ENCODE measurements at regions not wholly inside any gene's neighbourhood (a gene's known extent, or its start where the extent isn't known, plus 50 kb on each side); places are given as distances from the start of the nearest gene placed in this dataset.
A peak's percentile ranks its signal among the peaks of the same experiment; 100 is the strongest.

DNA sequence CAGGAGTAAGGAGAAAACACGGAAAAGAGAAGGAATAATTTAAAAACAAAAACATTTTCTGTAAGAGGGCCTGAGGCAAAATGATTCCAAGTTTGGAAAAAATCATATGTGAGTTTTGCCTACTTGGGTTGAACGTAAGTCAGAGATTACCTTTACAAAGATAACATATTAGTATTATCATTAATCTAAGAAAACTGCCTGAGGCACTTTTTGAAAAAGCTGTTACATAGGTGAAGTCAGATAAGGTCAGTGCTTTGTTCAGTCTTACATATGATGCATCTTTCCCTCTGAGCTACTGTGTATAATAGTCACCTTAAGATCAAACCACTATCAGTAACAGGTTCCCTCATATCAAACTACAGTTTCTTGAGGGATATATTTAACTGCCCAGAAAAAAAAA lies 287.2 kb downstream of the TMA16 start:
- no peaks in the 10 kb centered on the region for H3K9me3 ChIP-seq
- WGBS (ENCODE audit: missing lambda C conversion rate): 10% methylated on average over 2 of the region's 2 CpGs

DNA sequence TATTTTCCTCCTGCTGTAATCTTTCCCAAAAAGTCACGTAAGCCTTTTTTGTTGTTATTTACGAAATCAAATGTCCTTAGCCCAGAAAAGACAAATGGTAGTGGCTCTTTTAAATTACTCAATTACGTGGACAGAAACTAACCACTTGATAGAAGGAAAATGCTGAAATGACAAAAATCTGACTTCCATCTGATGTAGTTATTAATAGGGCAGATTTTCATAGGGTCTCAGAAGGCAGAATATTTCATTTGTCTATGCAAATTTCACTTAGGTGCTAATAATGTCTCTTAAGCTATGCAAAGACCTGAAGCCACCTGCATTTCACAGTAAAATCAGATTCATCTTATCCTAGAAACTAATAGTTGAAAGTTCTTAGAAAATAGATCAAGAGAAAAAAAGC lies 295.7 kb downstream of the TMA16 start:
- ChIA-PET CTCF (no interaction called here), POLR2A (no interaction called here)
- no peak for FAIRE-seq

More for the DNA sequence above, 287.2 kb downstream of the TMA16 start:
- Histone ChIP-seq H3K4me2 (no peak overlapping the region), H3K27ac (no peak overlapping the region), H3K4me3 (no peak overlapping the region), H3K4me1 (no peaks in the 10 kb centered on the region)
- POLR2A ChIA-PET: no interaction called here
- DNase-seq (ENCODE audit: low read depth in 1 of 2, low spot score in 1 of 2) (no peak), FAIRE-seq (no peak), ATAC-seq (no peak)
- CTCF ChIA-PET: no interaction called here
- TF ChIP-seq EHF (CRISPR knock-in tag; IDR thresholded peaks at IDR 0.05): no peak
- no peak for TF ChIP-seq MAFK (IDR thresholded peaks at IDR 0.05; ENCODE audit: partially characterized antibody)
- TF ChIP-seq BHLHE40 (IDR thresholded peaks at IDR 0.05; ENCODE audit: low read depth, low read length): no peak
- TF ChIP-seq MYC (IDR thresholded peaks at IDR 0.05; ENCODE audit: borderline replicate concordance, low read length): no peak
- TF ChIP-seq FOSL2 (IDR thresholded peaks at IDR 0.05): no peak
- no peak for TF ChIP-seq FOSL2 (CRISPR knock-in tag; IDR thresholded peaks at IDR 0.05)
- TF ChIP-seq JUN (IDR thresholded peaks at IDR 0.05): no peak
- TF ChIP-seq, protein P1, sequence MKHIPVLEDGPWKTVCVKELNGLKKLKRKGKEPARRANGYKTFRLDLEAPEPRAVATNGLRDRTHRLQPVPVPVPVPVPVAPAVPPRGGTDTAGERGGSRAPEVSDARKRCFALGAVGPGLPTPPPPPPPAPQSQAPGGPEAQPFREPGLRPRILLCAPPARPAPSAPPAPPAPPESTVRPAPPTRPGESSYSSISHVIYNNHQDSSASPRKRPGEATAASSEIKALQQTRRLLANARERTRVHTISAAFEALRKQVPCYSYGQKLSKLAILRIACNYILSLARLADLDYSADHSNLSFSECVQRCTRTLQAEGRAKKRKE (CRISPR knock-in tag; IDR thresholded peaks at IDR 0.05; ENCODE audit: low read depth): no peak
- no peak for TF ChIP-seq HOXB13 (CRISPR knock-in tag; IDR thresholded peaks at IDR 0.05; ENCODE audit: low read depth)
- no peak for TF ChIP-seq POLR2AphosphoS2 (conservative IDR thresholded peaks at IDR 0.05; ENCODE audit: low read length)
- TF ChIP-seq TFCP2L1 (CRISPR knock-in tag; IDR thresholded peaks at IDR 0.05): no peak
- TF ChIP-seq, protein P2, sequence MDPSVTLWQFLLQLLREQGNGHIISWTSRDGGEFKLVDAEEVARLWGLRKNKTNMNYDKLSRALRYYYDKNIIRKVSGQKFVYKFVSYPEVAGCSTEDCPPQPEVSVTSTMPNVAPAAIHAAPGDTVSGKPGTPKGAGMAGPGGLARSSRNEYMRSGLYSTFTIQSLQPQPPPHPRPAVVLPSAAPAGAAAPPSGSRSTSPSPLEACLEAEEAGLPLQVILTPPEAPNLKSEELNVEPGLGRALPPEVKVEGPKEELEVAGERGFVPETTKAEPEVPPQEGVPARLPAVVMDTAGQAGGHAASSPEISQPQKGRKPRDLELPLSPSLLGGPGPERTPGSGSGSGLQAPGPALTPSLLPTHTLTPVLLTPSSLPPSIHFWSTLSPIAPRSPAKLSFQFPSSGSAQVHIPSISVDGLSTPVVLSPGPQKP (IDR thresholded peaks at IDR 0.05; ENCODE audit: low read depth, low read length): no peak
- TF ChIP-seq, protein P3, sequence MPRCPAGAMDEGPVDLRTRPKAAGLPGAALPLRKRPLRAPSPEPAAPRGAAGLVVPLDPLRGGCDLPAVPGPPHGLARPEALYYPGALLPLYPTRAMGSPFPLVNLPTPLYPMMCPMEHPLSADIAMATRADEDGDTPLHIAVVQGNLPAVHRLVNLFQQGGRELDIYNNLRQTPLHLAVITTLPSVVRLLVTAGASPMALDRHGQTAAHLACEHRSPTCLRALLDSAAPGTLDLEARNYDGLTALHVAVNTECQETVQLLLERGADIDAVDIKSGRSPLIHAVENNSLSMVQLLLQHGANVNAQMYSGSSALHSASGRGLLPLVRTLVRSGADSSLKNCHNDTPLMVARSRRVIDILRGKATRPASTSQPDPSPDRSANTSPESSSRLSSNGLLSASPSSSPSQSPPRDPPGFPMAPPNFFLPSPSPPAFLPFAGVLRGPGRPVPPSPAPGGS (IDR thresholded peaks at IDR 0.05): no peak
- TF ChIP-seq RCOR1 (IDR thresholded peaks at IDR 0.05; ENCODE audit: low read depth, low read length): no peak
- TF ChIP-seq EHMT2 (IDR thresholded peaks at IDR 0.05; ENCODE audit: low read depth): no peak
- no peak for TF ChIP-seq CEBPB (IDR thresholded peaks at IDR 0.05)

DNA sequence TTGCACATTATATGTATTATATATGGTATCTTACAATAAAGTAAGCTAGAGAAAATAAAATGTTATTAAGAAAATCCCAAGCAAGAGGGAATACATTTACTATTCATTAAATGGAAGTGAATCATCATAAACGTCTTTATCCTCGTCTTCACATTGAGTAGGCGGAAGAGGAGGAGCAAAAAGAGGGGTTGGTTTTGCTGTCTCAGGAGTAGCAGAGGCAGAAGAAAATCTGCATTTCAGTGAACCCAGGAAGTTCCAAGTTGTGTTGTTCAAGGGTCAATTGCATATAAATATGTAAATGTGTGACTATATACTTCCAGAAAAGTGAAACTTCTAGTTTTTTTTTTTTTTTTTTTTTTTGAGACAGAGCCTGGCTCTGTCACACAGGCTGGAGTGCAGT lies 301.4 kb downstream of the TMA16 start:
- FAIRE-seq (no peak), ATAC-seq (no peak), DNase-seq (ENCODE audit: low read depth in 1 of 2, low spot score in 1 of 2) (no peak)
- H3K4me1 ChIP-seq: no peaks in the 10 kb centered on the region
- H3K4me3 ChIP-seq: no peak overlapping the region
- ChIA-PET CTCF (no interaction called here), POLR2A (no interaction called here)
- no peak overlapping the region for H3K27ac ChIP-seq
- no peaks in the 10 kb centered on the region for H3K9me3 ChIP-seq
- WGBS (ENCODE audit: missing lambda C conversion rate): 45% methylated on average over 3 of the region's 3 CpGs
- H3K4me2 ChIP-seq: no peak overlapping the region
- no peak for TF ChIP-seq CBX8 (IDR thresholded peaks at IDR 0.05)
- TF ChIP-seq, protein P4, sequence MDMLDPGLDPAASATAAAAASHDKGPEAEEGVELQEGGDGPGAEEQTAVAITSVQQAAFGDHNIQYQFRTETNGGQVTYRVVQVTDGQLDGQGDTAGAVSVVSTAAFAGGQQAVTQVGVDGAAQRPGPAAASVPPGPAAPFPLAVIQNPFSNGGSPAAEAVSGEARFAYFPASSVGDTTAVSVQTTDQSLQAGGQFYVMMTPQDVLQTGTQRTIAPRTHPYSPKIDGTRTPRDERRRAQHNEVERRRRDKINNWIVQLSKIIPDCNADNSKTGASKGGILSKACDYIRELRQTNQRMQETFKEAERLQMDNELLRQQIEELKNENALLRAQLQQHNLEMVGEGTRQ (IDR thresholded peaks at IDR 0.05): no peak
- no peak for TF ChIP-seq NPAS2 (CRISPR knock-in tag; IDR thresholded peaks at IDR 0.05; ENCODE audit: borderline replicate concordance)
- TF ChIP-seq ZFP36 (IDR thresholded peaks at IDR 0.05; ENCODE audit: borderline replicate concordance, partially characterized antibody): no peak
- TF ChIP-seq EHF (CRISPR knock-in tag; IDR thresholded peaks at IDR 0.05): no peak
- TF ChIP-seq, protein P3 (IDR thresholded peaks at IDR 0.05): no peak
- TF ChIP-seq HOXB5 (CRISPR knock-in tag; IDR thresholded peaks at IDR 0.05): no peak
- TF ChIP-seq POLR2AphosphoS2 (conservative IDR thresholded peaks at IDR 0.05; ENCODE audit: low read length): no peak
- no peak for TF ChIP-seq BHLHE40 (IDR thresholded peaks at IDR 0.05; ENCODE audit: low read depth, low read length)
- no peak for TF ChIP-seq FOSL2 (IDR thresholded peaks at IDR 0.05)
- no peak for TF ChIP-seq FOSL2 (CRISPR knock-in tag; IDR thresholded peaks at IDR 0.05)
- TF ChIP-seq EP300 (IDR thresholded peaks at IDR 0.05): no peak
- TF ChIP-seq RFX5 (IDR thresholded peaks at IDR 0.05): no peak
- TF ChIP-seq ESRRA (IDR thresholded peaks at IDR 0.05; ENCODE audit: borderline replicate concordance, low read length): no peak
- TF ChIP-seq SMC3 (IDR thresholded peaks at IDR 0.05): no peak
- TF ChIP-seq TFCP2L1 (CRISPR knock-in tag; IDR thresholded peaks at IDR 0.05): no peak
- TF ChIP-seq, protein P5, sequence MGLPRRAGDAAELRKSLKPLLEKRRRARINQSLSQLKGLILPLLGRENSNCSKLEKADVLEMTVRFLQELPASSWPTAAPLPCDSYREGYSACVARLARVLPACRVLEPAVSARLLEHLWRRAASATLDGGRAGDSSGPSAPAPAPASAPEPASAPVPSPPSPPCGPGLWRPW (IDR thresholded peaks at IDR 0.05): no peak

More for the DNA sequence above, 295.7 kb downstream of the TMA16 start:
- H3K4me2 ChIP-seq: no peak overlapping the region
- H3K27ac ChIP-seq: no peak overlapping the region
- TF ChIP-seq RAD21 (conservative IDR thresholded peaks at IDR 0.05 in 1 of 2, IDR thresholded peaks at IDR 0.05 in 1 of 2) (no peak), RFX5 (IDR thresholded peaks at IDR 0.05) (no peak), MAFK (IDR thresholded peaks at IDR 0.05; ENCODE audit: partially characterized antibody) (peak; percentile 78), TFCP2L1 (CRISPR knock-in tag; IDR thresholded peaks at IDR 0.05) (no peak)
- DNase-seq (ENCODE audit: low read depth in 1 of 2, low spot score in 1 of 2) (no peak), ATAC-seq (no peak)
- H3K4me1 ChIP-seq: no peaks in the 10 kb centered on the region
- no peaks in the 10 kb centered on the region for H3K9me3 ChIP-seq
- H3K4me3 ChIP-seq: no peak overlapping the region
- 40% methylated on average over 3 of the region's 3 CpGs for WGBS (ENCODE audit: missing lambda C conversion rate)

Measured in A549 (cell line).